ENCODE measurements at regions not wholly inside any gene's neighbourhood (a gene's known extent, or its start where the extent isn't known, plus 50 kb on each side); places are given as distances from the start of the nearest gene placed in this dataset.
A peak's percentile ranks its signal among the peaks of the same experiment; 100 is the strongest.

GRCh38 chr21:24308183-24308582, 1299.1 kb downstream of the MRPL39 start:
- no peak overlapping the region for H3K4me2 ChIP-seq (ENCODE audit: low read length)
- H3K27ac ChIP-seq (ENCODE audit: low read length), result peak overlapping the region; percentile 25
- H3K4me3 ChIP-seq (ENCODE audit: low read length), result no peak overlapping the region
- H3K9me3 ChIP-seq (ENCODE audit: low read length), result no peaks in the 10 kb centered on the region
- no peaks in the 10 kb centered on the region for H3K79me2 ChIP-seq (replicated peaks; ENCODE audit: insufficient read depth, low read length)
- H4K20me1 ChIP-seq (ENCODE audit: insufficient read depth), result no peaks in the 10 kb centered on the region
- H2AFZ ChIP-seq (ENCODE audit: low read depth, low read length), result no peak overlapping the region
- no peaks in the 10 kb centered on the region for H3K9me2 ChIP-seq (ENCODE audit: insufficient read depth, low read length)
- H3K27me3 ChIP-seq (ENCODE audit: insufficient read depth, low read depth, low read length), result no peaks in the 10 kb centered on the region
- no peaks in the 10 kb centered on the region for H3K36me3 ChIP-seq (ENCODE audit: insufficient read depth, low read length)
- no peaks in the 10 kb centered on the region for H3F3A ChIP-seq (ENCODE audit: insufficient read depth, low read length, poor library complexity, severe bottlenecking)
- no peak for TF ChIP-seq EZH2 (IDR thresholded peaks at IDR 0.05; ENCODE audit: borderline replicate concordance, insufficient read depth, low read length, poor library complexity, severe bottlenecking)
- TF ChIP-seq SMC3 (conservative IDR thresholded peaks at IDR 0.05; ENCODE audit: poor library complexity), result no peak
- no peak for TF ChIP-seq CTCF (IDR thresholded peaks at IDR 0.05; ENCODE audit: poor library complexity, severe bottlenecking)
- no peak for TF ChIP-seq RAD21 (conservative IDR thresholded peaks at IDR 0.05)
- H3K9ac ChIP-seq (ENCODE audit: low read length), result no peak overlapping the region

DNA sequence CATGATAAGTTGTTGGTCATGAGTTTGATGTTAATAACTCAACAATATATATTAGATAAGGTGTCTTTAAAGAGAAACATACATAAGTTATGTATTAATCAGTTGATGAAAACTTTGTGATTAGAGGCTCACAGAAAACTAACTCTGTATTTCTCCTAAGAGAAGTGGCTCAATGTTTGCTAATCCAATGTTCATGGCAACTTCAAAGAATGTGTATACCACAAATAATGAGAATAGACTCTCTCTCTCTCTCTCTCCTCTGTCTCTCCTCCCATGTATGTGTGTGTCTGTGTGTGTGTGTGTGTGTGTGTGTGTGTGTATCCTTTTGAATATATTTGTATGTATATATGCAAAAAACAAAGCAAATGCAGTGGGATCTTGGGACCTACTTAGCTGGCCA, 1304.9 kb downstream of the MRPL39 start:
- Histone ChIP-seq H3F3A (ENCODE audit: insufficient read depth, low read length, poor library complexity, severe bottlenecking) (no peaks in the 10 kb centered on the region), H3K9me2 (ENCODE audit: insufficient read depth, low read length) (no peaks in the 10 kb centered on the region), H2AFZ (ENCODE audit: low read depth, low read length) (no peak overlapping the region), H3K4me2 (ENCODE audit: low read length) (no peak overlapping the region), H3K36me3 (ENCODE audit: insufficient read depth, low read length) (no peaks in the 10 kb centered on the region), H3K9me3 (ENCODE audit: low read length) (no peaks in the 10 kb centered on the region), H3K79me2 (replicated peaks; ENCODE audit: insufficient read depth, low read length) (no peaks in the 10 kb centered on the region), H4K20me1 (ENCODE audit: insufficient read depth) (no peaks in the 10 kb centered on the region), H3K9ac (ENCODE audit: low read length) (no peak overlapping the region), H3K4me3 (ENCODE audit: low read length) (no peak overlapping the region), H3K27ac (ENCODE audit: low read length) (no peak overlapping the region), H3K27me3 (ENCODE audit: insufficient read depth, low read depth, low read length) (no peaks in the 10 kb centered on the region)
- TF ChIP-seq EZH2 (IDR thresholded peaks at IDR 0.05; ENCODE audit: borderline replicate concordance, insufficient read depth, low read length, poor library complexity, severe bottlenecking) (no peak), SMC3 (conservative IDR thresholded peaks at IDR 0.05; ENCODE audit: poor library complexity) (no peak), RAD21 (conservative IDR thresholded peaks at IDR 0.05) (no peak), EP300 (conservative IDR thresholded peaks at IDR 0.05; ENCODE audit: poor library complexity, severe bottlenecking) (no peak), TAF1 (IDR thresholded peaks at IDR 0.05; ENCODE audit: low read depth) (no peak), MXI1 (conservative IDR thresholded peaks at IDR 0.05; ENCODE audit: poor library complexity, severe bottlenecking) (no peak), POLR2AphosphoS5 (IDR thresholded peaks at IDR 0.05) (no peak), REST (IDR thresholded peaks at IDR 0.05; ENCODE audit: borderline replicate concordance) (no peak), CTCF (IDR thresholded peaks at IDR 0.05; ENCODE audit: poor library complexity, severe bottlenecking) (no peak)

Measured in neural cell (in vitro differentiated cells).